ENCODE measurements at regions not wholly inside any gene's neighbourhood (a gene's known extent, or its start where the extent isn't known, plus 50 kb on each side); places are given as distances from the start of the nearest gene placed in this dataset.

DNA sequence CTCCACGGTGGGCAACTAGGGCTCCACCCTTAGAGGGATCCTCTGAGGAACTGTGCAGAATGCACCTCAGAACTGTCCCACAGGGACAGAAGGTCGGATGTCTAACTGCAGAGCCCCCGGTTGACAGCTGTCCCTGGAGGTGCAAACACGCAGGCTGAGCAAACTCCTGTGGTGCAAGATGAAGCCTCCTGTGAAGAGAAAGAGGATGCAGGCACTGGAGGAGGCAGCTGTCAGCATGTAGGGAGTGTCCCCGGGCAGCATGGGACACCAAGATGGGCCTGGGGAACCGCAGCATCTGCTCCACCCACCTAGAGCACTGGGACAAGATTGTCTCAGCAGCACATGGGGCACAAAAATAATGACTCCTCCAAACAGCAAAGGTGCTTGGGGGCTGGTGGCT lies 258.9 kb downstream of the ABHD5 start:
- TF ChIP-seq, protein P1, sequence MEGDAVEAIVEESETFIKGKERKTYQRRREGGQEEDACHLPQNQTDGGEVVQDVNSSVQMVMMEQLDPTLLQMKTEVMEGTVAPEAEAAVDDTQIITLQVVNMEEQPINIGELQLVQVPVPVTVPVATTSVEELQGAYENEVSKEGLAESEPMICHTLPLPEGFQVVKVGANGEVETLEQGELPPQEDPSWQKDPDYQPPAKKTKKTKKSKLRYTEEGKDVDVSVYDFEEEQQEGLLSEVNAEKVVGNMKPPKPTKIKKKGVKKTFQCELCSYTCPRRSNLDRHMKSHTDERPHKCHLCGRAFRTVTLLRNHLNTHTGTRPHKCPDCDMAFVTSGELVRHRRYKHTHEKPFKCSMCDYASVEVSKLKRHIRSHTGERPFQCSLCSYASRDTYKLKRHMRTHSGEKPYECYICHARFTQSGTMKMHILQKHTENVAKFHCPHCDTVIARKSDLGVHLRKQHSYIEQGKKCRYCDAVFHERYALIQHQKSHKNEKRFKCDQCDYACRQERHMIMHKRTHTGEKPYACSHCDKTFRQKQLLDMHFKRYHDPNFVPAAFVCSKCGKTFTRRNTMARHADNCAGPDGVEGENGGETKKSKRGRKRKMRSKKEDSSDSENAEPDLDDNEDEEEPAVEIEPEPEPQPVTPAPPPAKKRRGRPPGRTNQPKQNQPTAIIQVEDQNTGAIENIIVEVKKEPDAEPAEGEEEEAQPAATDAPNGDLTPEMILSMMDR (IDR thresholded peaks at IDR 0.05; ENCODE audit: poor library complexity, severe bottlenecking): no peak
- TF ChIP-seq EP300 (conservative IDR thresholded peaks at IDR 0.05; ENCODE audit: poor library complexity, severe bottlenecking): no peak
- TF ChIP-seq, protein P2, sequence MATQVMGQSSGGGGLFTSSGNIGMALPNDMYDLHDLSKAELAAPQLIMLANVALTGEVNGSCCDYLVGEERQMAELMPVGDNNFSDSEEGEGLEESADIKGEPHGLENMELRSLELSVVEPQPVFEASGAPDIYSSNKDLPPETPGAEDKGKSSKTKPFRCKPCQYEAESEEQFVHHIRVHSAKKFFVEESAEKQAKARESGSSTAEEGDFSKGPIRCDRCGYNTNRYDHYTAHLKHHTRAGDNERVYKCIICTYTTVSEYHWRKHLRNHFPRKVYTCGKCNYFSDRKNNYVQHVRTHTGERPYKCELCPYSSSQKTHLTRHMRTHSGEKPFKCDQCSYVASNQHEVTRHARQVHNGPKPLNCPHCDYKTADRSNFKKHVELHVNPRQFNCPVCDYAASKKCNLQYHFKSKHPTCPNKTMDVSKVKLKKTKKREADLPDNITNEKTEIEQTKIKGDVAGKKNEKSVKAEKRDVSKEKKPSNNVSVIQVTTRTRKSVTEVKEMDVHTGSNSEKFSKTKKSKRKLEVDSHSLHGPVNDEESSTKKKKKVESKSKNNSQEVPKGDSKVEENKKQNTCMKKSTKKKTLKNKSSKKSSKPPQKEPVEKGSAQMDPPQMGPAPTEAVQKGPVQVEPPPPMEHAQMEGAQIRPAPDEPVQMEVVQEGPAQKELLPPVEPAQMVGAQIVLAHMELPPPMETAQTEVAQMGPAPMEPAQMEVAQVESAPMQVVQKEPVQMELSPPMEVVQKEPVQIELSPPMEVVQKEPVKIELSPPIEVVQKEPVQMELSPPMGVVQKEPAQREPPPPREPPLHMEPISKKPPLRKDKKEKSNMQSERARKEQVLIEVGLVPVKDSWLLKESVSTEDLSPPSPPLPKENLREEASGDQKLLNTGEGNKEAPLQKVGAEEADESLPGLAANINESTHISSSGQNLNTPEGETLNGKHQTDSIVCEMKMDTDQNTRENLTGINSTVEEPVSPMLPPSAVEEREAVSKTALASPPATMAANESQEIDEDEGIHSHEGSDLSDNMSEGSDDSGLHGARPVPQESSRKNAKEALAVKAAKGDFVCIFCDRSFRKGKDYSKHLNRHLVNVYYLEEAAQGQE (IDR thresholded peaks at IDR 0.05; ENCODE audit: borderline replicate concordance): no peak
- no peak for TF ChIP-seq POLR2AphosphoS5 (IDR thresholded peaks at IDR 0.05)
- TF ChIP-seq EZH2 (IDR thresholded peaks at IDR 0.05; ENCODE audit: borderline replicate concordance, insufficient read depth, low read length, poor library complexity, severe bottlenecking): no peak
- TF ChIP-seq SMC3 (conservative IDR thresholded peaks at IDR 0.05; ENCODE audit: poor library complexity): no peak
- no peak for TF ChIP-seq TAF1 (IDR thresholded peaks at IDR 0.05; ENCODE audit: low read depth)
- no peak for TF ChIP-seq MXI1 (conservative IDR thresholded peaks at IDR 0.05; ENCODE audit: poor library complexity, severe bottlenecking)
- no peak for TF ChIP-seq RAD21 (conservative IDR thresholded peaks at IDR 0.05)

All from neural cell (in vitro differentiated cells).